ENCODE measurements at regions not wholly inside any gene's neighbourhood (a gene's known extent, or its start where the extent isn't known, plus 50 kb on each side); places are given as distances from the start of the nearest gene placed in this dataset.

GRCh38 chr4:81874661-81875515 is 403.2 kb upstream of the RASGEF1B start:
- ATAC-seq (no peak), DNase-seq (ENCODE audit: low read depth, low spot score) (no peak)
- BruUV-seq (replicated peaks) = no TSS peak
- TF ChIP-seq POLR2AphosphoS5 (IDR thresholded peaks at IDR 0.05; ENCODE audit: low read depth, low read length) (no peak), TCF7L2 (IDR thresholded peaks at IDR 0.05; ENCODE audit: low read depth, low read length) (no peak), CTCF (IDR thresholded peaks at IDR 0.05) (no peak), SIN3A (IDR thresholded peaks at IDR 0.05; ENCODE audit: borderline replicate concordance, insufficient read depth, low read depth, low read length) (no peak)
- TF ChIP-seq, protein P1, sequence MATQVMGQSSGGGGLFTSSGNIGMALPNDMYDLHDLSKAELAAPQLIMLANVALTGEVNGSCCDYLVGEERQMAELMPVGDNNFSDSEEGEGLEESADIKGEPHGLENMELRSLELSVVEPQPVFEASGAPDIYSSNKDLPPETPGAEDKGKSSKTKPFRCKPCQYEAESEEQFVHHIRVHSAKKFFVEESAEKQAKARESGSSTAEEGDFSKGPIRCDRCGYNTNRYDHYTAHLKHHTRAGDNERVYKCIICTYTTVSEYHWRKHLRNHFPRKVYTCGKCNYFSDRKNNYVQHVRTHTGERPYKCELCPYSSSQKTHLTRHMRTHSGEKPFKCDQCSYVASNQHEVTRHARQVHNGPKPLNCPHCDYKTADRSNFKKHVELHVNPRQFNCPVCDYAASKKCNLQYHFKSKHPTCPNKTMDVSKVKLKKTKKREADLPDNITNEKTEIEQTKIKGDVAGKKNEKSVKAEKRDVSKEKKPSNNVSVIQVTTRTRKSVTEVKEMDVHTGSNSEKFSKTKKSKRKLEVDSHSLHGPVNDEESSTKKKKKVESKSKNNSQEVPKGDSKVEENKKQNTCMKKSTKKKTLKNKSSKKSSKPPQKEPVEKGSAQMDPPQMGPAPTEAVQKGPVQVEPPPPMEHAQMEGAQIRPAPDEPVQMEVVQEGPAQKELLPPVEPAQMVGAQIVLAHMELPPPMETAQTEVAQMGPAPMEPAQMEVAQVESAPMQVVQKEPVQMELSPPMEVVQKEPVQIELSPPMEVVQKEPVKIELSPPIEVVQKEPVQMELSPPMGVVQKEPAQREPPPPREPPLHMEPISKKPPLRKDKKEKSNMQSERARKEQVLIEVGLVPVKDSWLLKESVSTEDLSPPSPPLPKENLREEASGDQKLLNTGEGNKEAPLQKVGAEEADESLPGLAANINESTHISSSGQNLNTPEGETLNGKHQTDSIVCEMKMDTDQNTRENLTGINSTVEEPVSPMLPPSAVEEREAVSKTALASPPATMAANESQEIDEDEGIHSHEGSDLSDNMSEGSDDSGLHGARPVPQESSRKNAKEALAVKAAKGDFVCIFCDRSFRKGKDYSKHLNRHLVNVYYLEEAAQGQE (IDR thresholded peaks at IDR 0.05; ENCODE audit: insufficient read depth in 1 of 2, low read depth in 2 of 2, low read length in 1 of 2) = no peak
- Histone ChIP-seq H3K4me3 (ENCODE audit: low read depth in 2 of 2, low read length in 2 of 2) (no peak overlapping the region), H3K36me3 (ENCODE audit: control insufficient read depth, insufficient read depth, low read length) (no peaks in the 10 kb centered on the region), H3K9me3 (ENCODE audit: control insufficient read depth, insufficient read depth, low read depth, low read length) (no peaks in the 10 kb centered on the region), H3K27ac (ENCODE audit: low read length) (no peak overlapping the region), H3K27me3 (ENCODE audit: control insufficient read depth, insufficient read depth, low read length) (no peaks in the 10 kb centered on the region), H3K4me1 (ENCODE audit: control insufficient read depth, insufficient read depth, low read length) (no peaks in the 10 kb centered on the region)
- intact Hi-C loops (cut with micrococcal nuclease; ENCODE audit: unreplicated experiment) (no loop called here), in situ Hi-C loops (cut with HindIII; ENCODE audit: low pct_unique_long_range_greater_than_20kb, low sequenced_read_pairs) (no loop called here)
- CTCF ChIA-PET = no interaction called here
- POLR2A ChIA-PET = no interaction called here

DNA sequence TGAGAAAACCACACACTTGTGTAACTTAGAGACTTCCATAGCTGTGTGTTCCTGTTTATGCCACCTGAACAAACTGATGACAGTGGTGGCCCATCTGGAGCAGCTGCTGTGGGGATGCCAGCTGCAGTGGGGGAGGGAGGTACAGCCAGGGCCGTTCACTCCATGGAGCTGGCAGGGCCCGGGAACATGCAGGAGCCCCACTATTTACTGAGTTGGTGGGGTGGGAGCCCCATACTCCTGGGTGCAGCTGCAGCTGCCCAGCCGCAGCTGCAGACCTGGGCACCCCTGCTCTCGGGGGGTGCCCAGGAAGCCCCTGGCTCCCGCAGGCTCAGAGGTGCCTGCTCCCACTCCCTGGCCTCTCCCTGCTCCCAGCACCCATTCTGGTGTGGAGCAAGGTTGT is 398.6 kb upstream of the RASGEF1B start:
- DNase-seq (ENCODE audit: low read depth, low spot score) (no peak), ATAC-seq (no peak)
- H3K9me3 ChIP-seq (ENCODE audit: control insufficient read depth, insufficient read depth, low read depth, low read length) = no peaks in the 10 kb centered on the region
- H3K4me1 ChIP-seq (ENCODE audit: control insufficient read depth, insufficient read depth, low read length) = no peaks in the 10 kb centered on the region
- ChIA-PET POLR2A (no interaction called here), CTCF (no interaction called here)
- in situ Hi-C loops (cut with HindIII; ENCODE audit: low pct_unique_long_range_greater_than_20kb, low sequenced_read_pairs) (no loop called here), intact Hi-C loops (cut with micrococcal nuclease; ENCODE audit: unreplicated experiment) (no loop called here)
- no peaks in the 10 kb centered on the region for H3K27me3 ChIP-seq (ENCODE audit: control insufficient read depth, insufficient read depth, low read length)
- H3K27ac ChIP-seq (ENCODE audit: low read length) = no peak overlapping the region
- BruUV-seq (replicated peaks) = no TSS peak
- no peak for TF ChIP-seq SIN3A (IDR thresholded peaks at IDR 0.05; ENCODE audit: borderline replicate concordance, insufficient read depth, low read depth, low read length)
- no peak for TF ChIP-seq POLR2AphosphoS5 (IDR thresholded peaks at IDR 0.05; ENCODE audit: low read depth, low read length)
- TF ChIP-seq CTCF (IDR thresholded peaks at IDR 0.05) = no peak
- TF ChIP-seq, protein P1 (IDR thresholded peaks at IDR 0.05; ENCODE audit: insufficient read depth in 1 of 2, low read depth in 2 of 2, low read length in 1 of 2) = no peak
- no peak for TF ChIP-seq TCF7L2 (IDR thresholded peaks at IDR 0.05; ENCODE audit: low read depth, low read length)
- H3K36me3 ChIP-seq (ENCODE audit: control insufficient read depth, insufficient read depth, low read length) = no peaks in the 10 kb centered on the region
- no peak overlapping the region for H3K4me3 ChIP-seq (ENCODE audit: low read depth in 2 of 2, low read length in 2 of 2)

All from Panc1 (cell line).